ENCODE measurements at regions not wholly inside any gene's neighbourhood (a gene's known extent, or its start where the extent isn't known, plus 50 kb on each side); places are given as distances from the start of the nearest gene placed in this dataset.

DNA sequence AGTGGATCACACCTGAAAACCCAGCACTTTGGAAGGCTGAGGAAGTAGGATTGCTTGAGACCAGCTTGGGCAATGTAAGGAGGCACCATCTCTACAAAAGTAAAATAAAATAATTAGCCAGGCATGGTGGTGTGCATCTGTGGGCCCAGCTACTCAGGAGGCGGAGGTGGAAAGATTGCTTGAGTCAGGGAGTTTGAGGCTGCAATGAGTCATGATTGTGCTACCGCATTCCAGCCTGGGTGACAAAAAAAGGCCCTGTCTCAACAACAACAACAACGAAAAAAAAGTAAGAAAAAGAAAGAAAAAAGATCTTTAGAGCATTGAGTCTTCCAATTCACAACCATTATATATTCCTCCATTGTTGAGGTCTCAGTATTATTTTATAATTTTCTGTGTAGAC is 192.4 kb upstream of the DPH6 start:
- Histone ChIP-seq H3K36me3 (ENCODE audit: insufficient read depth) (no peaks in the 10 kb centered on the region), H3K4me2 (no peak overlapping the region), H3K79me2 (ENCODE audit: insufficient read depth, low read depth) (no peaks in the 10 kb centered on the region), H3K4me1 (ENCODE audit: low read depth, poor library complexity, severe bottlenecking) (no peaks in the 10 kb centered on the region), H3K9ac (no peak overlapping the region), H3K27me3 (ENCODE audit: insufficient read depth, low read depth) (no peaks in the 10 kb centered on the region), H4K20me1 (ENCODE audit: insufficient read depth) (no peaks in the 10 kb centered on the region), H3K4me3 (IDR thresholded peaks at IDR 0.05; ENCODE audit: insufficient read depth, low read depth, low read length) (no peak overlapping the region), H2AFZ (ENCODE audit: low read depth) (no peak overlapping the region), H3K27ac (no peak overlapping the region)
- TF ChIP-seq, protein P1, sequence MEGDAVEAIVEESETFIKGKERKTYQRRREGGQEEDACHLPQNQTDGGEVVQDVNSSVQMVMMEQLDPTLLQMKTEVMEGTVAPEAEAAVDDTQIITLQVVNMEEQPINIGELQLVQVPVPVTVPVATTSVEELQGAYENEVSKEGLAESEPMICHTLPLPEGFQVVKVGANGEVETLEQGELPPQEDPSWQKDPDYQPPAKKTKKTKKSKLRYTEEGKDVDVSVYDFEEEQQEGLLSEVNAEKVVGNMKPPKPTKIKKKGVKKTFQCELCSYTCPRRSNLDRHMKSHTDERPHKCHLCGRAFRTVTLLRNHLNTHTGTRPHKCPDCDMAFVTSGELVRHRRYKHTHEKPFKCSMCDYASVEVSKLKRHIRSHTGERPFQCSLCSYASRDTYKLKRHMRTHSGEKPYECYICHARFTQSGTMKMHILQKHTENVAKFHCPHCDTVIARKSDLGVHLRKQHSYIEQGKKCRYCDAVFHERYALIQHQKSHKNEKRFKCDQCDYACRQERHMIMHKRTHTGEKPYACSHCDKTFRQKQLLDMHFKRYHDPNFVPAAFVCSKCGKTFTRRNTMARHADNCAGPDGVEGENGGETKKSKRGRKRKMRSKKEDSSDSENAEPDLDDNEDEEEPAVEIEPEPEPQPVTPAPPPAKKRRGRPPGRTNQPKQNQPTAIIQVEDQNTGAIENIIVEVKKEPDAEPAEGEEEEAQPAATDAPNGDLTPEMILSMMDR (conservative IDR thresholded peaks at IDR 0.05; ENCODE audit: low read depth, low read length) = no peak

DNA sequence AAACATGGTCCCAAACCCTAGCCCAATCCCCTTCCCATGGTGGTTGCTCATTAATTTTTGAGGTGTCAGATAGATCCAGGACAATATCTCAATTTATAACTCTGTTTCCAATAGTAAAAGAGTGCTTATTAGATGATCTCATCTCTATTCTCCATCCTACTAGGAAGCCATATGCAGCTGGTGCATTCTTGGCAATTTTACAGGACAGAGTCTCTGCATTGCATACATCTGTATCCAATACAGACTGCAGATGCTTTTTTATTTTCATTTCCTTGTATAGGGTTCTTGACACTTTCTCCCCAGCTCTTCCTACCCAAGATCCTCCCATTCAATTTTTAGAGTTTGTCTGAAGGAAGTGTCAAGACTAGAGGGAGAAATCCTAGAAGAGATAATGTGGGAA is 194.8 kb upstream of the DPH6 start:
- H3K27ac ChIP-seq = no peak overlapping the region
- no peaks in the 10 kb centered on the region for H3K4me1 ChIP-seq (ENCODE audit: low read depth, poor library complexity, severe bottlenecking)
- TF ChIP-seq, protein P1 (conservative IDR thresholded peaks at IDR 0.05; ENCODE audit: low read depth, low read length) = no peak
- no peak overlapping the region for H2AFZ ChIP-seq (ENCODE audit: low read depth)
- no peaks in the 10 kb centered on the region for H3K79me2 ChIP-seq (ENCODE audit: insufficient read depth, low read depth)
- no peak overlapping the region for H3K4me2 ChIP-seq
- H3K36me3 ChIP-seq (ENCODE audit: insufficient read depth) = no peaks in the 10 kb centered on the region
- H3K27me3 ChIP-seq (ENCODE audit: insufficient read depth, low read depth) = no peaks in the 10 kb centered on the region
- no peak overlapping the region for H3K4me3 ChIP-seq (IDR thresholded peaks at IDR 0.05; ENCODE audit: insufficient read depth, low read depth, low read length)
- no peaks in the 10 kb centered on the region for H4K20me1 ChIP-seq (ENCODE audit: insufficient read depth)
- no peak overlapping the region for H3K9ac ChIP-seq

DNA sequence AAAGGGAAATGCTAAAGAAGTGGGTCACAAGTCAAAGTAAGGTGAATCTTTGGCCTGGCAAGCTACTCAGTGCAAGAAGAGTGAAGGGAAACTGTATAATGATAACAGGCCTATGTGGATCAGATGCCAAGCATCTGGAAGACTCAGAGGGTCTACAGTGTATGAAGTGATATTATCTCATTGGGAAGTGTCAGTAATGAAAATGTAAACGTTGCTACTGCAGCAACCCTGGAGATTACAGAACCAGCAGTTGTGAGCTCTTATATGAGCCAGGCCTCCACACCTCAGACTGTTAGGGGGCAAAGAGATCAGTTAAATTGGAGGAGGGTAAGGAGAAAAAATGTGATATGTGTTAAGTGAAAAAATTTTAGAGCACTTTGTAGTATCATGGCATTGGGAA is 195.4 kb upstream of the DPH6 start:
- Histone ChIP-seq H4K20me1 (ENCODE audit: insufficient read depth) (no peaks in the 10 kb centered on the region), H3K4me2 (no peak overlapping the region), H3K4me3 (IDR thresholded peaks at IDR 0.05; ENCODE audit: insufficient read depth, low read depth, low read length) (no peak overlapping the region), H3K27me3 (ENCODE audit: insufficient read depth, low read depth) (no peaks in the 10 kb centered on the region), H3K79me2 (ENCODE audit: insufficient read depth, low read depth) (no peaks in the 10 kb centered on the region), H3K36me3 (ENCODE audit: insufficient read depth) (no peaks in the 10 kb centered on the region), H2AFZ (ENCODE audit: low read depth) (no peak overlapping the region), H3K27ac (no peak overlapping the region), H3K4me1 (ENCODE audit: low read depth, poor library complexity, severe bottlenecking) (no peaks in the 10 kb centered on the region), H3K9ac (no peak overlapping the region)
- TF ChIP-seq, protein P1 (conservative IDR thresholded peaks at IDR 0.05; ENCODE audit: low read depth, low read length) = no peak

DNA sequence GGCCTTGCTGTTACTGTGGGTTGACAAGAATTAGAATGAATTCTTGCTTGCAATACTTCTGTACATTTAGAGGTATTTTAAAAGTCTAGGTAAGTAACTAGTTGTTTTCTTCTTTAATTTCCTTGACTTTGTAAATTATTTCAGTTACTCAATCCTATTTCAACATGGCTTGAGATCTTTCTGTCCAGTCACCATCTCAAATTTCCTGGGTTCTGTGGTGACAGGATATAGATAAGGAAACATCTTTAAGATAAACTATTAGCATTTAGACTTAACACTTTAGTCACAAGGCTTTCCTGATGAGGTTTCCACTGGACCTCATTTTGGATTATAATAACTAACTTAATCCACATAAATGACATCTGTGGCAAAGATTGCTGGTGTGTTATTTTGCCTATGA is 195.9 kb upstream of the DPH6 start:
- Histone ChIP-seq H3K27me3 (ENCODE audit: insufficient read depth, low read depth) (no peaks in the 10 kb centered on the region), H3K36me3 (ENCODE audit: insufficient read depth) (no peaks in the 10 kb centered on the region), H2AFZ (ENCODE audit: low read depth) (no peak overlapping the region), H3K4me1 (ENCODE audit: low read depth, poor library complexity, severe bottlenecking) (no peaks in the 10 kb centered on the region), H3K4me2 (no peak overlapping the region), H3K79me2 (ENCODE audit: insufficient read depth, low read depth) (no peaks in the 10 kb centered on the region), H3K27ac (no peak overlapping the region), H4K20me1 (ENCODE audit: insufficient read depth) (no peaks in the 10 kb centered on the region), H3K4me3 (IDR thresholded peaks at IDR 0.05; ENCODE audit: insufficient read depth, low read depth, low read length) (no peak overlapping the region), H3K9ac (no peak overlapping the region)
- TF ChIP-seq, protein P1 (conservative IDR thresholded peaks at IDR 0.05; ENCODE audit: low read depth, low read length) = no peak

DNA sequence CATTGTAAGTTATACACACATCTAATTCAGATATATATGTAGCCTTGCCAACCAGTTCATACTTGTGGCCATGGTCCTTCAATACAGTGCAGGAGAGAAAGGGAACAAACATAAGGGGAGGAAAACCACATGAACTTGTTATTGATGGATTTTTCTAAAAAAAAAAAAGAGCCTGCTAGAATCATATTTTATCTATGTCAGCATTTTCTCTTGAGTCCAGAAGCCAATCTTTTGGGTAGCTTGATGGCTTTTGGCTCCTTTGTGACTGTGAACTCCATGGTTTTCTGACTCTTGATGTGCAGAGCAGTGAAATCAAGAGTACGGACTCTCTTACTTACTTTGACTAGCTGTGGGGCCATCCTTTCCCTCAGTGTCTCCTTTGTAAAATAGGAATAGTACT is 197.4 kb upstream of the DPH6 start:
- Histone ChIP-seq H3K27me3 (ENCODE audit: insufficient read depth, low read depth) (no peaks in the 10 kb centered on the region), H2AFZ (ENCODE audit: low read depth) (no peak overlapping the region), H3K4me3 (IDR thresholded peaks at IDR 0.05; ENCODE audit: insufficient read depth, low read depth, low read length) (no peak overlapping the region), H3K4me2 (no peak overlapping the region), H3K4me1 (ENCODE audit: low read depth, poor library complexity, severe bottlenecking) (no peaks in the 10 kb centered on the region), H3K79me2 (ENCODE audit: insufficient read depth, low read depth) (no peaks in the 10 kb centered on the region), H3K9ac (no peak overlapping the region), H3K36me3 (ENCODE audit: insufficient read depth) (no peaks in the 10 kb centered on the region), H3K27ac (no peak overlapping the region), H4K20me1 (ENCODE audit: insufficient read depth) (no peaks in the 10 kb centered on the region)
- TF ChIP-seq, protein P1 (conservative IDR thresholded peaks at IDR 0.05; ENCODE audit: low read depth, low read length) = no peak

Measured in KMS-11 (cell line).